H9 (cell line): ENCODE measurements at regions not wholly inside any gene's neighbourhood (a gene's known extent, or its start where the extent isn't known, plus 50 kb on each side); places are given as distances from the start of the nearest gene placed in this dataset.

ENCODE experiments used
- DNase-seq: peaks from one replicate; pipeline ENCODE4 v3.0.0-alpha.2; 2017
- H2AFZ ChIP-seq: one replicate; pipeline ENCODE4 v1.6.1; 2013; ENCODE audit warnings: mild to moderate bottlenecking, low read length, control low read depth, moderate library complexity
- H2AK5ac ChIP-seq: 2 replicates; pipeline ENCODE4 v1.6.1; 2013; ENCODE audit warnings: low read length, control low read depth, mixed read lengths; ENCODE audit not compliant: insufficient read length
- H2BK120ac ChIP-seq: one replicate; pipeline ENCODE4 v1.6.1; 2013; ENCODE audit warnings: low read depth, mild to moderate bottlenecking, low read length, control low read depth, inconsistent platforms; ENCODE audit not compliant: poor library complexity, severe bottlenecking
- H2BK12ac ChIP-seq: 2 replicates; pipeline ENCODE4 v1.6.1; 2013; ENCODE audit warnings: low read length, control low read depth, mixed read lengths, low read depth; ENCODE audit not compliant: insufficient read length
- H2BK15ac ChIP-seq: 2 replicates; pipeline ENCODE4 v1.6.1; 2013; ENCODE audit warnings: low read depth, low read length, control low read depth
- H2BK20ac ChIP-seq: one replicate; pipeline ENCODE4 v1.6.1; 2013; ENCODE audit warnings: low read depth, mild to moderate bottlenecking, low read length, control low read depth, inconsistent platforms; ENCODE audit not compliant: poor library complexity, severe bottlenecking
- H2BK5ac ChIP-seq: 2 replicates; pipeline ENCODE4 v1.6.1; 2013; ENCODE audit warnings: low read length, control low read depth, mixed read lengths; ENCODE audit not compliant: insufficient read length
- H3K14ac ChIP-seq: 2 replicates; pipeline ENCODE4 v1.6.1; 2013; ENCODE audit warnings: low read length, control low read depth; ENCODE audit not compliant: insufficient read depth
- H3K18ac ChIP-seq: 2 replicates; pipeline ENCODE4 v1.6.1; 2013; ENCODE audit warnings: low read depth, mild to moderate bottlenecking, mixed read lengths, low read length, control low read depth; ENCODE audit not compliant: insufficient read length
- H3K23ac ChIP-seq: 2 replicates; pipeline ENCODE4 v1.6.1; 2013; ENCODE audit warnings: low read length, control low read depth, mixed read lengths, low read depth; ENCODE audit not compliant: insufficient read length
- H3K23me2 ChIP-seq: 2 replicates; pipeline ENCODE4 v1.6.1; 2013; ENCODE audit warnings: low read depth, mild to moderate bottlenecking, mixed read lengths, low read length, control low read depth; ENCODE audit not compliant: insufficient read length, poor library complexity, severe bottlenecking
- H3K27ac ChIP-seq: 2 replicates; pipeline ENCODE4 v1.5.1; 2013; ENCODE audit warnings: low read length, control low read depth, mixed read lengths, low read depth; ENCODE audit not compliant: insufficient read length
- H3K27me3 ChIP-seq: 2 replicates; pipeline ENCODE4 v1.6.1; 2013; ENCODE audit warnings: low read length, control low read depth, inconsistent platforms; ENCODE audit not compliant: insufficient read depth
- H3K4ac ChIP-seq: 2 replicates; pipeline ENCODE4 v1.6.1; 2013; ENCODE audit warnings: low read depth, mild to moderate bottlenecking, control low read depth, inconsistent platforms, low read length, moderate library complexity
- H3K4me1 ChIP-seq: 2 replicates; pipeline ENCODE4 v1.6.1; 2013; ENCODE audit warnings: low read length, control low read depth, inconsistent platforms; ENCODE audit not compliant: insufficient read depth
- H3K4me2 ChIP-seq: 2 replicates; pipeline ENCODE4 v1.6.1; 2013; ENCODE audit warnings: low read length, control low read depth, mixed read lengths; ENCODE audit not compliant: insufficient read length, insufficient read depth
- H3K56ac ChIP-seq: 2 replicates; pipeline ENCODE4 v1.6.1; 2013; ENCODE audit warnings: low read depth, mild to moderate bottlenecking, mixed read lengths, low read length, control low read depth; ENCODE audit not compliant: insufficient read length
- H3K79me1 ChIP-seq: 2 replicates; pipeline ENCODE4 v1.6.1; 2013; ENCODE audit warnings: low read depth, mild to moderate bottlenecking, moderate library complexity, low read length, control low read depth, inconsistent platforms; ENCODE audit not compliant: insufficient read depth, poor library complexity, severe bottlenecking
- H3K79me2 ChIP-seq: 2 replicates; pipeline ENCODE4 v1.6.1; 2013; ENCODE audit warnings: low read length, control low read depth, inconsistent platforms; ENCODE audit not compliant: insufficient read depth
- H3K9ac ChIP-seq: 2 replicates; pipeline ENCODE4 v1.6.1; 2013; ENCODE audit warnings: low read length, control low read depth, mixed read lengths; ENCODE audit not compliant: insufficient read length; ENCODE audit errors: extremely low read depth
- H3K9me3 ChIP-seq: one replicate; pipeline ENCODE4 v1.6.1; 2013; ENCODE audit warnings: low read depth, low read length, inconsistent platforms; ENCODE audit not compliant: control insufficient read depth
- H3T11ph ChIP-seq: one replicate; pipeline ENCODE4 v1.6.1; 2013; ENCODE audit warnings: mild to moderate bottlenecking, low read length, control low read depth, inconsistent platforms
- H4K20me1 ChIP-seq: one replicate; pipeline ENCODE4 v1.6.1; 2013; ENCODE audit not compliant: control insufficient read depth, insufficient read length, insufficient read depth
- H4K5ac ChIP-seq: 2 replicates; pipeline ENCODE4 v1.6.1; 2013; ENCODE audit warnings: low read depth, mild to moderate bottlenecking, mixed read lengths, low read length, control low read depth; ENCODE audit not compliant: insufficient read length
- H4K8ac ChIP-seq: replicated peaks from 2 replicates; pipeline ENCODE4 v1.6.1; 2013; ENCODE audit warnings: low read length, control low read depth, mixed read lengths, low read depth; ENCODE audit not compliant: insufficient read length
- H4K91ac ChIP-seq: 2 replicates; pipeline ENCODE4 v1.6.1; 2013; ENCODE audit warnings: low read depth, mild to moderate bottlenecking, moderate library complexity, mixed read lengths, low read length, control low read depth; ENCODE audit not compliant: insufficient read length
- H3K27ac Mint-ChIP-seq, 3 experiments: 2 replicates in 2 of 3; 3 replicates in 1 of 3; pipeline ENCODE4 v1.8.0; 2020 to 2021; ENCODE audit warnings: mixed read lengths in 3 of 3, mild to moderate bottlenecking in 1 of 3, moderate library complexity in 1 of 3
- H3K27me3 Mint-ChIP-seq: 2 replicates; pipeline ENCODE4 v1.8.0; 2021; ENCODE audit warnings: low read depth, mild to moderate bottlenecking, moderate library complexity, mixed read lengths
- H3K36me3 Mint-ChIP-seq, 3 experiments: 2 replicates in 2 of 3; 3 replicates in 1 of 3; pipeline ENCODE4 v1.8.0; 2020 to 2021; ENCODE audit warnings: low read depth in 3 of 3, mixed read lengths in 3 of 3; ENCODE audit not compliant: insufficient read depth in 1 of 3
- H3K4me1 Mint-ChIP-seq, 2 experiments: 2 replicates each; pipeline ENCODE4 v1.8.0; 2020; ENCODE audit warnings: mixed read lengths in 2 of 2
- H3K4me3 Mint-ChIP-seq, 2 experiments: 2 replicates in 1 of 2; 3 replicates in 1 of 2; pipeline ENCODE4 v1.8.0; 2020 to 2021; ENCODE audit warnings: mild to moderate bottlenecking in 2 of 2, mixed read lengths in 2 of 2, moderate library complexity in 1 of 2
- H3K9me3 Mint-ChIP-seq, 2 experiments: 2 replicates in 1 of 2; 3 replicates in 1 of 2; pipeline ENCODE4 v1.8.0; 2020; ENCODE audit warnings: mild to moderate bottlenecking in 2 of 2, mixed read lengths in 2 of 2, moderate library complexity in 1 of 2
- CTCF ChIP-seq: fragments of 200-600 bp; sonication (generic); conservative IDR thresholded peaks from 3 replicates; pipeline ENCODE4 v1.8.0; 2021; ENCODE audit warnings: antibody characterized with exemption, mild to moderate bottlenecking
- WGBS: extraction: QIAGEN DNeasy Blood & Tissue Kit; methylation state at CpG from one replicate; pipeline ENCODE4 v1.1.7; 2013; ENCODE audit warnings: missing lambda C conversion rate, low lambda C conversion rate, mixed read lengths; ENCODE audit not compliant: insufficient read length; ENCODE audit errors: extremely low coverage; 5-methylcytosine and 5-hydroxymethylcytosine counted together

GRCh38 chr6:4242601-4243000 is 107.2 kb upstream of the ECI2 start:
- Histone ChIP-seq H3K79me1 (no peaks in the 10 kb centered on the region), H3K23ac (no peak overlapping the region), H3K27me3 (no peaks in the 10 kb centered on the region), H2AFZ (no peak overlapping the region), H3K18ac (no peak overlapping the region), H2AK5ac (no peak overlapping the region), H4K20me1 (no peaks in the 10 kb centered on the region), H3K9me3 (peaks cover 11% of the 10 kb centered on the region), H3K4me2 (no peak overlapping the region), H3K4me1 (no peaks in the 10 kb centered on the region), H3K79me2 (no peaks in the 10 kb centered on the region), H3K4ac (no peak overlapping the region), H4K8ac (no peak overlapping the region), H3K56ac (no peak overlapping the region), H2BK12ac (no peak overlapping the region), H3K14ac (no peak overlapping the region), H2BK5ac (no peak overlapping the region), H2BK20ac (no peak overlapping the region), H3K9ac (no peak overlapping the region), H2BK15ac (no peak overlapping the region), H4K91ac (no peak overlapping the region), H3T11ph (no peak overlapping the region), H3K23me2 (no peaks in the 10 kb centered on the region), H2BK120ac (no peak overlapping the region), H3K27ac (no peak overlapping the region), H4K5ac (no peak overlapping the region)
- Mint-ChIP-seq H3K4me1 (no peaks in the 10 kb centered on the region), H3K36me3 (peaks cover 9 to 19% (median 12%) of the 10 kb centered on the region in 3 experiments), H3K27ac (no peak overlapping the region), H3K9me3 (peaks cover 33 to 41% of the 10 kb centered on the region in 2 experiments), H3K4me3 (no peak overlapping the region), H3K27me3 (no peaks in the 10 kb centered on the region; the same call in 1 of the 2 replicates)
- no CpG with 5 or more reads among the region's 4 CpGs for WGBS
- DNase-seq, result no peak
- TF ChIP-seq CTCF, result no peak
